Smooth muscle cell (in vitro differentiated cells): ENCODE measurements at regions not wholly inside any gene's neighbourhood (a gene's known extent, or its start where the extent isn't known, plus 50 kb on each side); places are given as distances from the start of the nearest gene placed in this dataset.

Experiments used
- DNase-seq: peaks from one replicate; lab custom pipeline; 2025; ENCODE audit not compliant: unreplicated experiment; lab: John Stamatoyannopoulos, UW
- H2AFZ ChIP-seq: fragments of 200-600 bp; sonication (generic); 2 replicates; pipeline ENCODE4 v1.6.0; 2016; ENCODE audit warnings: antibody characterized with exemption, low read depth, mild to moderate bottlenecking
- H3F3A ChIP-seq: fragments of 200-600 bp; sonication (generic); 2 replicates; pipeline ENCODE4 v1.6.0; 2017; ENCODE audit warnings: antibody characterized with exemption, low read depth
- H3K27ac ChIP-seq: fragments of 200-600 bp; sonication (generic); 2 replicates; pipeline ENCODE4 v1.5.1; 2016; ENCODE audit warnings: low read depth, mild to moderate bottlenecking
- H3K27me3 ChIP-seq: fragments of 200-600 bp; sonication (generic); 2 replicates; pipeline ENCODE4 v1.6.1; 2016; ENCODE audit warnings: low read depth, mild to moderate bottlenecking
- H3K36me3 ChIP-seq: fragments of 200-600 bp; sonication (generic); 2 replicates; pipeline ENCODE4 v1.5.1; 2016; ENCODE audit warnings: low read depth
- H3K4me1 ChIP-seq: fragments of 200-600 bp; sonication (generic); 2 replicates; pipeline ENCODE4 v1.5.1; 2016; ENCODE audit warnings: low read depth
- H3K4me2 ChIP-seq: fragments of 200-600 bp; sonication (generic); 2 replicates; pipeline ENCODE4 v1.6.0; 2016; ENCODE audit warnings: mild to moderate bottlenecking
- H3K4me3 ChIP-seq: fragments of 200-600 bp; sonication (generic); 2 replicates; pipeline ENCODE4 v1.5.1; 2016; ENCODE audit warnings: mild to moderate bottlenecking
- H3K79me2 ChIP-seq: fragments of 200-600 bp; sonication (generic); 2 replicates; pipeline ENCODE4 v1.6.0; 2016; ENCODE audit warnings: low read depth, mild to moderate bottlenecking
- H3K9ac ChIP-seq: fragments of 200-600 bp; sonication (generic); 2 replicates; pipeline ENCODE4 v1.6.0; 2016; ENCODE audit warnings: low read depth
- H3K9me3 ChIP-seq: fragments of 200-600 bp; sonication (generic); replicated peaks from 2 replicates; pipeline ENCODE4 v1.5.1; 2016; ENCODE audit warnings: low read depth
- H4K20me1 ChIP-seq: fragments of 200-600 bp; sonication (generic); 2 replicates; pipeline ENCODE4 v1.6.0; 2016; ENCODE audit warnings: low read depth
- CTCF ChIP-seq: fragments of 200-600 bp; sonication (generic); IDR thresholded peaks from 2 replicates; pipeline ENCODE4 v1.5.1; 2017; ENCODE audit warnings: borderline replicate concordance, mild to moderate bottlenecking, antibody characterized with exemption; ENCODE audit not compliant: insufficient read depth, poor library complexity, severe bottlenecking
- WGBS: methylation state at CpG from one replicate; pipeline ENCODE4 v1.1.7; 2016; ENCODE audit warnings: low lambda C conversion rate; 5-methylcytosine and 5-hydroxymethylcytosine counted together

DNA sequence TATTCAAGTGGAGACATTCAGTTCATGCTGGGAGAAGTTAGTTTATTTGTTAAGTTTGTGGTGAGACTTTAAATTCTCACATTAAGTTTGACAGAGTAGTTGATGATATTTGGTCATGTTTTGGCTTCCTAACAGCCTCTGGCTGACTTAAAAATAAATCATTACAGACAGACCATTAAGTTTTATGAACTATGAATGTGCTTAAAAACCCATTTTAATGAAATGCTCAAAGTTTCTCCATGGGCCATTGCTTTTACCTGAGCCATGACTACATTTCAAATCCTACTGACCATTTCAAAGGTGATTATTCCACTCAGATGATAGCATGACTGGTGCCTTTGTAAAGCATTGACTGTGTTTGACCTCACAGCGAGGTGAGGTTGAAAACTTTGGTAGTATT is 192.7 kb downstream of the LRRC70 start:
- no peak overlapping the region for H3K9ac ChIP-seq
- H4K20me1 ChIP-seq = no peaks in the 10 kb centered on the region
- WGBS = 85% methylated on average over 1 of the region's 1 CpG
- H3F3A ChIP-seq = no peaks in the 10 kb centered on the region
- H3K27ac ChIP-seq = no peak overlapping the region
- no peak overlapping the region for H3K4me2 ChIP-seq
- no peak overlapping the region for H3K4me3 ChIP-seq
- no peaks in the 10 kb centered on the region for H3K4me1 ChIP-seq
- H3K79me2 ChIP-seq = no peaks in the 10 kb centered on the region
- H3K27me3 ChIP-seq = no peaks in the 10 kb centered on the region
- DNase-seq = no peak
- H3K9me3 ChIP-seq = no peaks in the 10 kb centered on the region
- TF ChIP-seq CTCF = no peak
- no peak overlapping the region for H2AFZ ChIP-seq
- H3K36me3 ChIP-seq = no peaks in the 10 kb centered on the region

GRCh38 chr5:62767650-62768049 is 189.0 kb downstream of the LRRC70 start:
- H3F3A ChIP-seq = no peaks in the 10 kb centered on the region
- H3K4me2 ChIP-seq = no peak overlapping the region
- TF ChIP-seq CTCF = no peak
- no peak overlapping the region for H3K4me3 ChIP-seq
- no peaks in the 10 kb centered on the region for H3K9me3 ChIP-seq
- H3K4me1 ChIP-seq = no peaks in the 10 kb centered on the region
- no peak overlapping the region for H3K9ac ChIP-seq
- no peak overlapping the region for H2AFZ ChIP-seq
- no peaks in the 10 kb centered on the region for H3K27me3 ChIP-seq
- H4K20me1 ChIP-seq = no peaks in the 10 kb centered on the region
- H3K36me3 ChIP-seq = no peaks in the 10 kb centered on the region
- WGBS = 92% methylated on average over 1 of the region's 1 CpG
- no peak for DNase-seq
- H3K27ac ChIP-seq = no peak overlapping the region
- H3K79me2 ChIP-seq = no peaks in the 10 kb centered on the region

DNA sequence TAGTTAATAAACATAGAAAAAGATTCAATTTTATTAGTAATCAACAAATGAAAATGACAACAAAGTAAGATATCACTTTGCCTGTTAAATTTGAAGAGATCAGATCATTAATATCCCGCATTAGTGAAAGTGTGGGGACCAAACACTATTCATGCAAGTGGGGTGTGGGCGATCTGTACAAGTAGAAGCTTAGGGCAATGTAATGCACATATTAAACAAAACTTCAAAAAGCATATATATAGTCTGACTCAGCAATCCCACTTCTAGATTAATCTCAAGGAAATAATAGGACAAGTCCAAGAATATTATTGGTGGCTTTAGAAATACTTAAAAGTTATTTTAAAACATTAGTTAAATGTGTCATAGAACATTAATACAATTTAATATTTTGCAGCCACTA is 188.5 kb downstream of the LRRC70 start:
- Histone ChIP-seq H3K27ac (no peak overlapping the region), H3F3A (no peaks in the 10 kb centered on the region)
- WGBS = 95% methylated on average over 2 of the region's 2 CpGs

More for the DNA sequence above, 188.5 kb downstream of the LRRC70 start:
- no peak overlapping the region for H3K4me2 ChIP-seq
- no peaks in the 10 kb centered on the region for H3K27me3 ChIP-seq
- no peaks in the 10 kb centered on the region for H3K4me1 ChIP-seq
- no peak overlapping the region for H2AFZ ChIP-seq
- no peak for DNase-seq
- no peak overlapping the region for H3K9ac ChIP-seq
- no peak overlapping the region for H3K4me3 ChIP-seq
- H3K79me2 ChIP-seq = no peaks in the 10 kb centered on the region
- no peak for TF ChIP-seq CTCF
- no peaks in the 10 kb centered on the region for H3K36me3 ChIP-seq
- H4K20me1 ChIP-seq = no peaks in the 10 kb centered on the region
- H3K9me3 ChIP-seq = no peaks in the 10 kb centered on the region
